ENCODE measurements at regions not wholly inside any gene's neighbourhood (a gene's known extent, or its start where the extent isn't known, plus 50 kb on each side); places are given as distances from the start of the nearest gene placed in this dataset.

DNA sequence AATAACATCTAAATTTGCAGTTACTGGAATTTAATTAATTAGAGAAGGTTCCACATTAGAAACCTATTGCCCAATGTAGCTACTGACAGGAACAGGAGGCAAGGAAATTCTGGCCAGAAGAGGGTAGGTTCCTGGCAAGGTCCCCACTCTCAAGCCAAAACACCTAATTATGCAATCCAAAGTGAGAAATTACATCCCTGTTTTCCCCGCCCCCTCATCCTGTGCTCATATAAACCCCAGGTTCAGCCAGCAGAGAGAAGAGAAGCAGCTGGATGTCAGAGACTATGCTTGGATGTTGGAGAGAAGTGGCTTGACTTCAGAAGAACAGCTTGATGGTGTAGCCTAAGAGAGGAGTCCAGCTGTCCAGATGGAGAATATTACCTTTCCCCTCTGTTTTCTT lies 951.3 kb upstream of the PRR20A start (continued):
- no peak for TF ChIP-seq TAF7 (optimal IDR thresholded peaks at IDR 0.05; ENCODE audit: borderline replicate concordance, low read depth, low read length)
- no peak for TF ChIP-seq TAF1 (IDR thresholded peaks at IDR 0.05; ENCODE audit: low read depth, low read length)
- no peak for TF ChIP-seq RAD21 (IDR thresholded peaks at IDR 0.05 in 1 of 2, conservative IDR thresholded peaks at IDR 0.05 in 1 of 2; ENCODE audit: low read depth in 2 of 2, low read length in 2 of 2)
- no peak for TF ChIP-seq EP300 (IDR thresholded peaks at IDR 0.05; ENCODE audit: borderline replicate concordance in 1 of 2, low read depth in 2 of 2, low read length in 2 of 2)
- TF ChIP-seq POLR2A (IDR thresholded peaks at IDR 0.05; ENCODE audit: control extremely low read depth in 1 of 2, low read depth in 2 of 2, low read length in 2 of 2), result no peak
- TF ChIP-seq SAP30 (IDR thresholded peaks at IDR 0.05; ENCODE audit: insufficient read depth, insufficient replicate concordance, low read length), result no peak
- TF ChIP-seq NANOG (IDR thresholded peaks at IDR 0.05; ENCODE audit: insufficient read depth, low read depth, low read length, poor library complexity, severe bottlenecking), result no peak

Data from H1 (cell line).